ENCODE measurements at regions not wholly inside any gene's neighbourhood (a gene's known extent, or its start where the extent isn't known, plus 50 kb on each side); places are given as distances from the start of the nearest gene placed in this dataset.

- DNase-seq = no peak
- Histone ChIP-seq H3K9me3 (ENCODE audit: insufficient read depth, low read length, severe bottlenecking) (no peaks in the 10 kb centered on the region), H3K36me3 (ENCODE audit: insufficient read depth, low read length) (no peaks in the 10 kb centered on the region), H3K4me1 (ENCODE audit: insufficient read depth, low read length) (no peaks in the 10 kb centered on the region), H3K4me3 (ENCODE audit: low read depth in 1 of 2, low read length in 2 of 2) (no peak overlapping the region), H3K79me2 (ENCODE audit: insufficient read depth, low read length) (no peaks in the 10 kb centered on the region), H2AFZ (ENCODE audit: low read depth, low read length) (no peak overlapping the region), H4K20me1 (ENCODE audit: insufficient read depth, low read length) (no peaks in the 10 kb centered on the region), H3K9ac (ENCODE audit: low read depth, low read length) (no peak overlapping the region), H3K27ac (ENCODE audit: low read length) (no peak overlapping the region), H3K4me2 (ENCODE audit: insufficient read depth, low read length) (no peak overlapping the region), H3K27me3 (ENCODE audit: insufficient read depth, low read length, poor library complexity) (peaks cover 4% of the 10 kb centered on the region)
- no peak for ATAC-seq (ENCODE audit: insufficient read depth, low read depth)
- TF ChIP-seq, protein P1, sequence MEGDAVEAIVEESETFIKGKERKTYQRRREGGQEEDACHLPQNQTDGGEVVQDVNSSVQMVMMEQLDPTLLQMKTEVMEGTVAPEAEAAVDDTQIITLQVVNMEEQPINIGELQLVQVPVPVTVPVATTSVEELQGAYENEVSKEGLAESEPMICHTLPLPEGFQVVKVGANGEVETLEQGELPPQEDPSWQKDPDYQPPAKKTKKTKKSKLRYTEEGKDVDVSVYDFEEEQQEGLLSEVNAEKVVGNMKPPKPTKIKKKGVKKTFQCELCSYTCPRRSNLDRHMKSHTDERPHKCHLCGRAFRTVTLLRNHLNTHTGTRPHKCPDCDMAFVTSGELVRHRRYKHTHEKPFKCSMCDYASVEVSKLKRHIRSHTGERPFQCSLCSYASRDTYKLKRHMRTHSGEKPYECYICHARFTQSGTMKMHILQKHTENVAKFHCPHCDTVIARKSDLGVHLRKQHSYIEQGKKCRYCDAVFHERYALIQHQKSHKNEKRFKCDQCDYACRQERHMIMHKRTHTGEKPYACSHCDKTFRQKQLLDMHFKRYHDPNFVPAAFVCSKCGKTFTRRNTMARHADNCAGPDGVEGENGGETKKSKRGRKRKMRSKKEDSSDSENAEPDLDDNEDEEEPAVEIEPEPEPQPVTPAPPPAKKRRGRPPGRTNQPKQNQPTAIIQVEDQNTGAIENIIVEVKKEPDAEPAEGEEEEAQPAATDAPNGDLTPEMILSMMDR (IDR thresholded peaks at IDR 0.05; ENCODE audit: borderline replicate concordance, extremely low read depth, low read length, poor library complexity, severe bottlenecking) = no peak
- TF ChIP-seq EZH2 (IDR thresholded peaks at IDR 0.05; ENCODE audit: borderline replicate concordance, low read depth, low read length, severe bottlenecking) = no peak
Observed at GRCh38 chr20:50415021-50415515, 95.1 kb upstream of the PTPN1 start.

DNA sequence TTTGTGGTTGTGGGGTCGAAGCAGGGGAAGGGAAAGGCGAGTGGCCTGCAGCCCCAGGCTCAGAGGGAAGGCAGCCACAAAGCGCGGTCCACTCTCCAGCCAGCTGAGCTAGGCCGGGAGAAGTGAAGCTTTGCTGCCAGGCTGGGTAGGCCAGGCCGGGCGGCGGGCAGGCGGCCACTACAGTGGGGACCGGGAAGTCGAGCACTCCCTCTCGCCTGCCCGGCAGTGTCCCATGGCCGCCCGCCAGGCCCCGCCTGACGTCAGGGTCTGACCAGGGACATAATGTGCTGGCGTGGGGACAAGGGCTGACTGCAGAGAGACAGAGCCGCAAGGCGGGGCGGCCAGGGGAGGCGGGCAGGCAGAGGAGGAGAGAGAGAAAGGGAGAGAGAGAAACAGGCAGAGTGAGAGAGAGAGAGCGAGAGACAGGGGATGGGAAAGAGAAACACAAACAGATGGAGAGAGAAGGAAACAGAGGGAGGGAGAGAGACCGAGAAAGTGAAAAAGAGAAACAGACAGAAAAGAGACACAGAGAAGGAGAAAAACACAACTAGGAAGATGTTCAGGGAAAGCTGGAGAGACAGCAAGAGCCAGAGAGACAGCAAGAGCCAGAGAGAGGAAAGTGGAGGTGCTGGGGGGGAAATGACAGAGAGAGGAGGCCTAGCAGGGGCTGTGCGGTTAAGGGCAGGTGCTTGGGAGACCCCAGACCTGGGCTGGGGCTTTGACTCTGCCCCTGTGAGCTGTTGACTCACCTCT is 94.5 kb upstream of the PTPN1 start:
- Histone ChIP-seq H3K4me2 (ENCODE audit: insufficient read depth, low read length) (no peak overlapping the region), H3K9me3 (ENCODE audit: insufficient read depth, low read length, severe bottlenecking) (no peaks in the 10 kb centered on the region), H3K27ac (ENCODE audit: low read length) (no peak overlapping the region), H3K9ac (ENCODE audit: low read depth, low read length) (no peak overlapping the region), H3K79me2 (ENCODE audit: insufficient read depth, low read length) (no peaks in the 10 kb centered on the region), H3K4me3 (ENCODE audit: low read depth in 1 of 2, low read length in 2 of 2) (no peak overlapping the region), H3K4me1 (ENCODE audit: insufficient read depth, low read length) (no peaks in the 10 kb centered on the region), H3K27me3 (ENCODE audit: insufficient read depth, low read length, poor library complexity) (peaks cover 4% of the 10 kb centered on the region), H3K36me3 (ENCODE audit: insufficient read depth, low read length) (no peaks in the 10 kb centered on the region), H4K20me1 (ENCODE audit: insufficient read depth, low read length) (no peaks in the 10 kb centered on the region), H2AFZ (ENCODE audit: low read depth, low read length) (no peak overlapping the region)
- ATAC-seq (ENCODE audit: insufficient read depth, low read depth) = no peak
- TF ChIP-seq EZH2 (IDR thresholded peaks at IDR 0.05; ENCODE audit: borderline replicate concordance, low read depth, low read length, severe bottlenecking) = no peak
- TF ChIP-seq, protein P1 (IDR thresholded peaks at IDR 0.05; ENCODE audit: borderline replicate concordance, extremely low read depth, low read length, poor library complexity, severe bottlenecking) = no peak
- DNase-seq = no peak

- no peak overlapping the region for H2AFZ ChIP-seq (ENCODE audit: low read depth, low read length)
- peaks cover 4% of the 10 kb centered on the region for H3K27me3 ChIP-seq (ENCODE audit: insufficient read depth, low read length, poor library complexity)
- no peak overlapping the region for H3K4me3 ChIP-seq (ENCODE audit: low read depth in 1 of 2, low read length in 2 of 2)
- no peak overlapping the region for H3K4me2 ChIP-seq (ENCODE audit: insufficient read depth, low read length)
- no peaks in the 10 kb centered on the region for H3K79me2 ChIP-seq (ENCODE audit: insufficient read depth, low read length)
- H3K9me3 ChIP-seq (ENCODE audit: insufficient read depth, low read length, severe bottlenecking) = no peaks in the 10 kb centered on the region
- TF ChIP-seq, protein P1 (IDR thresholded peaks at IDR 0.05; ENCODE audit: borderline replicate concordance, extremely low read depth, low read length, poor library complexity, severe bottlenecking) = no peak
- TF ChIP-seq EZH2 (IDR thresholded peaks at IDR 0.05; ENCODE audit: borderline replicate concordance, low read depth, low read length, severe bottlenecking) = no peak
- no peaks in the 10 kb centered on the region for H3K4me1 ChIP-seq (ENCODE audit: insufficient read depth, low read length)
- no peaks in the 10 kb centered on the region for H3K36me3 ChIP-seq (ENCODE audit: insufficient read depth, low read length)
- DNase-seq (no peak), ATAC-seq (ENCODE audit: insufficient read depth, low read depth) (no peak)
- no peak overlapping the region for H3K27ac ChIP-seq (ENCODE audit: low read length)
- H3K9ac ChIP-seq (ENCODE audit: low read depth, low read length) = no peak overlapping the region
- no peaks in the 10 kb centered on the region for H4K20me1 ChIP-seq (ENCODE audit: insufficient read depth, low read length)
Observed at GRCh38 chr20:50416269-50417022, 93.7 kb upstream of the PTPN1 start.

Measured in DND-41 (cell line).